HG03108 (cell line): ENCODE measurements at regions not wholly inside any gene's neighbourhood (a gene's known extent, or its start where the extent isn't known, plus 50 kb on each side); places are given as distances from the start of the nearest gene placed in this dataset.
A peak's percentile ranks its signal among the peaks of the same experiment; 100 is the strongest.
"Not testable (repeated sequence)": the region's sequence is repeated elsewhere in the genome, so short reads cannot be mapped to it uniquely, and the experiment has no call there.

Source experiments
- ATAC-seq: cut with Tn5 transposase; IDR thresholded peaks from one replicate; pipeline ENCODE4 v1.9.1; 2021; ENCODE audit warnings: moderate library complexity; ENCODE audit not compliant: unreplicated experiment

DNA sequence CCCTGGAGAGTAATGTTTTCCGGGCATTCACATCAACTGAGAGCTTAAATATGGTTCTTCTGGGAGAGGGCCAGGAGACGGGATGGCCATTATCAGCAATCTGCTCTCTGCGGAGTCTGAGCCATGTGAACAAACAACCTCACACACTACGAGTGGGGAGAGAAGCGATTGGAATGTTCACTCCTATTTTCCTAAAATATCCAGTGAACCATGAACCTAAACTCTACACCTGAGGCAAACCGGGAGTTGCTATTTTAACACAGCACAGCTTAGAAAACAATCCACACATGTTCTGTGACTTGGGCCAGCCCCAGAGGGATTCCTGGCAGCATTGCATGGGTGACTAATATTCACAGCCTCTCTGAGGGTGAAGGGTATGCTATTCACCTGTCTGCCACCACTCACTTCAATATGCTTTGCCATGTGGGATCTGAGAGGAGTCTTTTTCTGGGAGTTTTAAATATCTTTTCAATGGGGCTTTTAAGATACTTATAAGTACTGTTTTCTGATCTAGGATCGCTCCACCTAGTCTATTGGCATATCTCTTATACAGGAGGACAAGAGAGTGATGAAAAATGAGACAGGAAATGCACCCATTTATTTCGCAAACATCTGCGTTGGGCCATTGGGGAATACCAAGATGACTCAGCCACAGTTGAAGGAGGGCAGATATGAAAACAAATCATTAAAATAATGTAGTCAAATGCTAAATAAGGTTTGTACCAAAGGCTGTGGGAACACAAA is 72.6 kb upstream of the SERP2 start:
- ATAC-seq: peak; percentile 51

DNA sequence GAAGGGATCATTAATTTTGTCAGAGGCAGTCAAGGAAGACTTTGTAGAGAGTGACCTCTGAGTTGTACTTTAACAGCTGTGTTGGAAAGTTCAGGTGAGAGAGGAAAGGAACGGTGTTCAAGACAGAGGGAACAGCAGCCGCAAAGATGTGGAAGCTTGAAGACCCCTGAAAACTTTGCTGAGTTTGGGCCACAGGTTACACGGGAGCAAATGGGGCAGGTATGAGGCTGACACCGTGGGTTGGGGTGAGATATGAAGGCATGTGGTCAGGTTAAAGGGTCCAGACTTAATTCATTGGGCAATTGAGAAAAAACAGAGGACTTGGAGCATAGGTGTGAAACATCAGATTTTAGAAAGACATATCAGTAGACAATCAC is 72.0 kb upstream of the SERP2 start:
- no peak for ATAC-seq

DNA sequence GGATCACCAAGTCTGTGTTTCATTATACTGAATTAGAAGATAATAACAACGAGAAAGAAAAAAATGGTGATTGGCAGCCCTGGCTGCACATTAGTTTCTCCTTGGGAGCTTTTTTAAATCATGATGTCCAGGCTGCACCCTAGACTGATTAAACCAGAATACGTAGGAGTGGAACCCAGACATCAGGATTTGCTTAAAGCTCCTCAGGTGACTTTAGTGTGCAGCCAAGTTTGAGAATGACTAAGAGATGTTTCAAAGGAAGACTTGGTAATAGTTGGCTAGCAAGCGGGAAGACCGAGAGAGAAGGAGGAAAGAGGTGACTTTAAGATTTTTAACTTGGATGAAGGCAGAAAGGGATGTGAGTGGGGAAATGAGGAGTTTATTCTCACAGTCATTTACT is 71.4 kb upstream of the SERP2 start:
- ATAC-seq: no peak

DNA sequence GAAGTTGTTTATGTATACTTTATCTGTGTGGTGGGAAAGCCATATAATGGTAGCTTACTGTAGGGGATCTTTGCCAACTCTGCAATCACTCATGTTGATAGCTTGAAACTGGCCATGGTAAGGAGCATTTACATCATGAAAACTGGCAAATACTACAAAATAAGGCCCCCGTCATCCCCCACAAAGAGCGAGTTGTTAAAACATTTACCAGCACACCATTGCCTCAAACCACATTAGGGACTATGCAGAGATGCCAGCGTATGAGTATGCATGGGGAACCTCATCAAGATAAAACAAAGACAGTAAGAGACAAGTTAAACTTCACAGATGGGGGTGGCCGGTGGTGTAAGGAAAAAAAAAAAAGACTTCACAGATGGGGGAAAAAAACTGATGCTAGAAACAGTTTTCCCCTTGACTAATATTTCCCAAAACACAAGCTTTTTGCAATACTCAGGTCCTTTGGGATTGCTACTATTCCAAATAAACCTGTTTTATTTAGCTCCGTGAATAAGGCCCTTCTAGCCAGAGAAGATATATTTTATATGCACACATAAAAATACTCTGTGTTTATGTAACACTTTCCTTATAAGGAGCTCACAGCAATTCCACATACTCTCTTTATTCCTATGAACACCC is 70.6 kb upstream of the SERP2 start:
- no peak for ATAC-seq

DNA sequence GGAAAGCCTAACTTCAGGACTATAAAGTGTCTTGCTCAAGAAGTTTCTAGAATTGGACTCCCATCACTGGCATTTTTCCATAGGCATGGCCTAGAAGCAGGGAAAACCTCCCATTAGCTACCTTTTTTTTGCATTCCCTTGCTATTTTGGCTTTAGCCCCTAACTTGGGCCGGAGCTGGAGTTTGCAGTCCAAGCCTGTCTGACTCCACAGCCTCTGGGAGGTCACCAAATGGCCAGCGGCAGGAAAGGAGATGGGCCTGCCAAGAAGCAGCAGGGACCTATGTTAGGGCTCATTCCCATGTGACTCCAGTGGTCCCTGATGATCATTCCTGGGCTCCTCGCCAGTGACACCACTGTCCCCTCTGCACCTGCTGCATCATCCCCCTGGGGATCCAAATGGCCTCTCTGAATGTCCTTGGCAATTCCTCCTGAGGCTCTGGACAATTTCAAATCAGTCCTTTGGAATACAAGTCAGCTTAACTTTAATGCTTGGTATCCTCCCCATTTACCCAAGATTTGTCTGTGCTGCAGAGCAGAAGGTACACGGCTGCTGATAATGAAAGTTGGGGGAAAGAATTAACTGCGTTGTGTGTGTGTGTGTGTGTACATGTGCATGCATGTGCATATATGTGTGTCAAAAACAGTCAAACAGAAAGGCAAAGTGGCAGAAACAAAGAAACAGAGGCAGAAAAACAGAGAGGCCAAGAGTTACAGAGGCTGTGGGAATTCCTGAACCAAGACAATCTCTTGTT is 69.8 kb upstream of the SERP2 start:
- no peak for ATAC-seq

DNA sequence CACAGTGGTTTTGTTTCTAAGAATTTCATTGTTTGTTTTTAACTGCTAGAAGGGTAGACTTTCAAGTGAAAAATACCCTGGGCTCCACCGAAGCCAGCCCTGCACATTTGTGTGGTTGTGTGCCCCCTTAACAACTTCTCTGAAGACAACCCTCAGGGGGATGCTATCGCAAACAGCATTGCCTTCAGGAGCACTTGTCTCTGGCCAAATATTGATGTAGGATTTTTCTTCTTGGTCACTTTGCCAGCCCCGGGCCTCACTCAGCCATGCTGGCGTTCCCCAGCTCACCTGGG is 69.2 kb upstream of the SERP2 start:
- no peak for ATAC-seq

DNA sequence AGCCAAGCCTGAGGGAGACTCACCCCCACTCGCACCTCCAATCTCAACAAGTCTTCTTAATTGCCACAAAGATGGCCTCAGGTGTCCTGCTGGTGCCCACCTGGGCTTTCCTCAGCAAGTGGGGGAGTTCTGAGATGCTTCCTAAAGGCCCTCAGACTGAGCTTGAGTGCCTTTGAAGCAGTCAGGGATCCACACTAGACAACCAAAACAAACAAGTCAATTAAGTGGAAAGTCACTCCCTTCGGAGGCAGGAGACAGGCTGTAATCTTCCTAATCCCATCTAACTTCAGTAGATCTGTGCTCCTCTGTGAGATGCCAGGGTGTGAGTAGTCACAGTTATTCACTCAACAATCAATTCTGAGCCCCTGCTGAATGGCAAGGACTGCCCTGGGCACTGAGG is 68.3 kb upstream of the SERP2 start:
- ATAC-seq: no peak

DNA sequence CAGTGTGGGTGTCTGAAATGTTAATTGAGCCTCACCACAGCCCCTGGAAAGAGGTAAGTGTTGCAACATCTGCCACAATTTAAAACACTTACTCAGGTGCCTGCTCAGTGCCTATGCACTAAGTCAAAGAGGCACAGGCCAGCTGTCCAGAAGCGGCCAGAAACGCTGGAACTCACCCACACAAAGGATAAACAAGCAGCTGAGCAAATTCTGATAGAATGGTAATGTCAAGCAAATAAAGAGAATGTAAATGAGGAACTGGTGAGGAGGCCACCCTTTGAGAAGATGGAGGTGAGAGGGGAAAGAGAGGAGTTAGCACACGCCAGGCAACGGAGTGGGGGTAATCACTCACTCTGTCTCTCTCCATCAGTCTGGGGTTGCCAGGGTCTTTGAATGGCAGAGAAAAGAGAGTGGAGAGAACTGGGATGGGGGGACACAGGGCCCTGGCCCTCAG is 67.7 kb upstream of the SERP2 start:
- no peak for ATAC-seq

DNA sequence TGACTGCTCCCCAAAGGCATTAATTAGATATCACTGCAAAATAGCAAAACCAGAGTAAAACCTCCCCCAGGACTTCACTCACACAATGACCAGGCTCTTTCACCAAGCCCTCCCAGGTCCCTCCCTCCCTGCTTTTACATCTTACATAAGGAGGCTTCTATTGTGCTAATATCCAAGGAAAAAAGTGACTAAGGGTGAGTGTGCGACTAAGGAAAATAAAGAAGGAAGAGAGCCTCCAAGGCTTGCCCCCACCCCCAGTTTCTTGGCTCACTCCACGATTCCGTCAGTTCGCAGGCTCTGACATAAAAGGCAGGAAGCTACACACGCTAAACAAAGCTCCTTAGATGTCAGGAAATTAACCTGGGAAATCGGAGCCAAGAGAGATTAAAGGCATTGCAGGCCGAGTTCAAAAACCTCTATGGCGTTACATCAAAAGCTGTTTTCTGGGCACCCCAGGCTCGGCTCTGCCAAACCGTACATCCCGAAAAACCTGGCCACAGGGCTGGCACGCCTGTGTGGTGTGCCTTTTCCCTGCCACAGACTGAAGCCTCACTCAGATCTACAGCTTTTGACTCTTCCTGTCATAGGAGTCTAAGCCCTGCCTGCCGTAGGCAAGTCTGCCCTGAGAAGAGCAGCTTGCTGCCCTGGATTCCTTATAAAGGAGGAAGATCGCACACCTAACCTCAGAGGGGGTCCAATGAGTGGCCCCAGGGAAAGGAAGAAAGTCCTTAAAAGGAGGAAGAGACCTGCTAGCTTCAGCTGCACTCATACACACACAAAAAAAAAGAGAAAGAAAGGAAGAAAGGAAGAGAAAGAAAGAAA is 67.0 kb upstream of the SERP2 start:
- ATAC-seq: no peak

DNA sequence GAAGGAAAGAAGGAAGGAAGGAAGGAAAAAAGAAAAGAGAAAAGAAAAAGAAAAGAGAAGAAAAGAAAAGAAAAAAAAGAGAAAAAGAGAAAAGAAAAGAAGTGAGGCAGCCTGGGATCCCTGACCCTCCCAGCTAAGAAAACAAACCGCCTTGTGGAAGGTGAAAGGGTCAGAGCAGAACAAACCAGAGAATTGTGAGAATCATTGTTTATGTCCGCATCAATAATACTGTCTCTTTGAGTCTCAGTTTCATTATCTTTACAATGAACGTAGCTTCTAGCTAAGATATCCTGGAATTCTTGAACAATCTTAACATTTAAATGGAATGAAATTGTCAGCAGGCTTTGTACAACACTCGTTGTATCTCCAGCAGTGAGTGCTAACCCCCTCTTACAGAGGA is 66.4 kb upstream of the SERP2 start:
- no peak for ATAC-seq

DNA sequence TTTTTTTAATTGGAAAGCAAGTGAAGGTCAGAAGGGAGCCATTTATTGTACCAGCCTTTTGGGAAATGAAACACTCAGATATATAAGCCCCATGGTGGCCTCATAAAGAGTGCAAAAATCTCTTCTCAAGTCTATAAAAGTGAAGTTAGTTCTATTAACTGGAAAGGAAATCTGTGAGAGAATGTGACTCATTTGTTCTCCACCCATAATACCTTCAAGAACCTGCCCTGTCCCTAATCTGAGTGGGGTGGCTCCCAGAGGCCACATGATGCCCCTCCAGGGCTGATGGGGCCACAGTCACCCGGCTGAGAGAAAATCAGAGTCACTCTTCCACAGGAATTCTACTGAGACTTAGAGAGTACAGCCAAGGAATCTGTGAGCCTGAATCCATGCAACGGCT is 65.8 kb upstream of the SERP2 start:
- no peak for ATAC-seq

DNA sequence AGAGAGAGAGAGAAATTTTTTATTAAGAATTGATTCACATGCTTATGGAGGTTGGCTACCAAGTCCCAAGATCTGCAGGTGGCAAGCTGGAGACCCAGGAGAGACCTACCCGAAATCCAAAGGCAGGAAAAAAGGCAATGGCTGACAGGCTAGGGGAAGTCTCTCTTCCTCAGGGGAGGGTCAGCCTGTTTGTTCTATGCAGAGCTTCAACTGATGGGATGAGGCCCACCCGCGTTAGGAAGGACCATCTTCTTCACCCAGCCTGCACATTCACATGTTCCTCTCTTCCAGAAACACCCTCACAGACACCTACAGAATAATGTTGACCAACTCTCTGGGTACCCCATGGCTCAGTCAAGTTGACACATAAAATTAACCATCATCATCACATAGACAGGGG is 65.3 kb upstream of the SERP2 start:
- no peak for ATAC-seq

DNA sequence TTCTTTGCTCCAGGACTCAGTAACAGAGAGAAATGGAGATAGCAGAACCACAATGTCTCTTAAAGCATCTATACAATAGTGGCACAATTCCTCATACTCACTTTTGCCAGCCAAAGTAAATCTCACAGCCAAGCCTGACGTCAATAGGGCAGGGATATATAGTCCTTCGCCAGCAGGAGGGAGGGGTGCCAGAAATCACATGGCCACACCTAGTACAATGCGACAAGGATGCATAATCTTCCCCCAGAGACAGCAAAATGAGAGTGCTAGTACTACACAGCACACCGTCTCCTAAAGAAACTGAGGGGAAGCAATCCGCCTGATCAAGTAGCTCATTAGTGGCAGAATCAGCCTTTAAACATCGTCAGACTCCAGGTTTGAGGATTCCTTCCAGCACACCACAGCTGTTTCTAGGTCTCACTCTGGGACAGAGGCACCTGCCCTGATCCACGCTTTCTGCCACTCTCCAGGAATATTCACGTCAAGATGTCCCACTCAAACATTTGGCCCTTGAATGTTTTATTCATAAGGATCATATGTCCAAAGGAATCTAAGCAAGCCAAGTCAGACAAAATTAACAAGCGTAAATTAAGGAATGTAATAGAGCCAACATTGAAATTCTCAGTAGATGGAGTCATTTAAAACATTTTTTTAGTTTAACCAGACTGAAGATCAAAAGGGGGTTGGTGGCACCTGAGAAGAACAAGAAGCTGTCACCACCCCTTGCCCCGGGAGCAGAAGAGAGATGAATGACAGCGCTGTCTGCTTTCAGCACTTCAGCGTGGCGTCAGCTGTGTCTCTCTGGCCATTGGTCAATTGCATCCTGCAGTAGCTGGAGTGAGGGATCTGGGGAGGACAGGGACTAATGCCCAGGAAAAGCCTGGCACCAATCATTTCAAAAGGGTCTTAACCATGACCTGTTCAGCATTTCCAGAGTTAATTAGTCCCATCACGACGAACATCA is 63.5 kb upstream of the SERP2 start:
- ATAC-seq: no peak

DNA sequence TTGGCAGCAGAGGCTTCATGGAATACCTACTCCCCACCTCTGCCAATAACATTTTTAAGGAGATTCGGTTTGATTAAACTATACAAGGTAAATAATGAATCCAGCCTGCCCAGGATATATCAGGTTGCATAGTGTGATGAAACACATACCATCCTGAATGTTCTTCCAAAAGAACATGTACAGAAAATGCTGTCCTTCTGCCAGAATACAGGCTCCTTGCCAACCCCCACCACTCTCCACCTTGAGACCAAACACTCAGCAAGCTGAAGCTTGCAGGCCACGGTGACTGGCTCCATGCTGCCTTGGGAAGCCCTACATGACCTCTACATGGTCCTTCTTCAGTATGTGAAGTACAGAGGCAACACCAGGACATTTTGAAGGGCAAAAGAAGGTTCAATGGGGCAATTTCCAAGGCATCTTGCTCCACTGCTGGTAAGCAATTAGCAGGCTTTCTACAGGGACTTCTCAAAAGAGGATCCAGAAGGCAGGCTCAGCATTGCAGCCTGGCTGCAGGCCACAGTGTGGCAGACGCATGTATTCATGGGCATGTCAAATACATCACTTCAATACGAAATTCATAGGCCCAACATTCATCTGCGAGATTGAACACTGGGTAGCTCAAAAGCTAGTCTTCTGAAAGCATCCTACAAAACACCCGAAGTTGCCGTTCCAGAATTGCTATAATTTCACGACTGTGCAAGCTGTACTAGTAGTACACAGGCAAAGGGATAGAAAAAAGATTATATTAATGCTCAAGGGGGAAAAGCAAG is 62.4 kb upstream of the SERP2 start:
- no peak for ATAC-seq

DNA sequence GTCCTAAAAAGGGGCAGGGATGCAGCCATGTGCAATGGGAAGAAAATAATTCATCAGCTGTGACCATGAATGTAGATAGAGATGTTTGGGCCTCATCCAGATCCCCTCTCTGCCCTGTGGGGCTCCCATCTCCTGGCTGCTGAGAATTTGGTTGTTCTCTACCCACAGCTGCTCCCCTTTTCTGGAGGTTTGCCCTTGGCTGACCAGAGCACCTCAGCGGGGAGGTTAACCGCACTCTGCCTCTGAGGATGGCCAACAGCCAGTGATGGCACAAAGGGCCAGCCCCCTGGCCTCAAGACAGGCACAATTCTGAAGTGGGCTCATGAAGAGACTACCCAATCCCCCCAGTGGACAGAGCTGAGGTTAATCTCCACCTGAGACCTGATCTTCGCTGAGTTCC is 61.5 kb upstream of the SERP2 start:
- ATAC-seq: no peak

DNA sequence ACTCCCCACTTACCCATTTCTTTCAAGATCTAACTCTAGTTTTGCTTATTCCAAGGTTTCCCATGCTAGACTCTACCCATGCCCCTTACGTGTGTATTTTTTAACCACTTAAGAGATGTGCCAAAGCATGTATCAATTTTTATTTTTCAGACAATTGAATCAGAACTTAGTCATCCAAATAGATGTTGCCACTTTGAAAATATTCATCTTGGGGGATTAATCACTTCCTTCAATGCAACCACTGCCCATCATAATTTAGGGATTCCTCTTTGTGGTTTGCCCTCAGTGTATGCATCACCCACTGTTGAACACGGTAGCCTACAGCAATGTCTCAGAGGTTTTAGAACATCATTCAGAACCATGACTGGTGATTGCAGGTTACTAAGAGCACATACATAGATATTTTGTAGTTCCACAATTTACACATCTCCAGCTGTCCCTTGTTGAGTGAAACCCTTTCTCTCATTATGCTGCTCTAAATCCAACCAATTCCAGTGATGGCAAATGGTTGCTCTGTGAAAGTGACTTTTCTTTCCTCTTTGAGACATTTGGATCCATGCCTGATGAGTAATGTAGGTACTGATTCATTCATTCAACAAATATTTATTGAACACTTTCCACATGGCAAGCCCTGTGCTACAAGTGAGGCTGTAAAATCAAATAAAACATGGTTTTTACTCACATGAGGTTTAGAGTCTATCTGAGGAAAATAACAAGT is 60.6 kb upstream of the SERP2 start:
- no peak for ATAC-seq

DNA sequence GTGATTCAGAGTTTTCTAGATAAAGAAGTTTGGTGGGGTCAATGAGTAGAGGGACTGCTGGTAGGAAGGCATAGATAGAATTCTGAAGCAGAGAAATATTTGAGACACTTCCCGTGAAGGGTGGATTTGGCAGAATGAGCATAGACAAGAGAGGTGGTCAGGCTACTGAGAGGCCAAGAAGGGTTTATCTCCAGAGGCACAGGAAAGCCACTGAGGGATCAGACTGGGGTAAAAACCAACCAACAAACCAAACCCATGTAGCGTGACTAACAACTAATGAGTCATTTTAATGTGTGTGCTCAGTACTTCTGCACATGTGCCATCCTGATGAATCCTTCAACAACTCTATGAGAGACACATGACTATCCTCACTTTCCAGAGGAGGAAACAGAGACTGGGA is 60.0 kb upstream of the SERP2 start:
- ATAC-seq: no peak

DNA sequence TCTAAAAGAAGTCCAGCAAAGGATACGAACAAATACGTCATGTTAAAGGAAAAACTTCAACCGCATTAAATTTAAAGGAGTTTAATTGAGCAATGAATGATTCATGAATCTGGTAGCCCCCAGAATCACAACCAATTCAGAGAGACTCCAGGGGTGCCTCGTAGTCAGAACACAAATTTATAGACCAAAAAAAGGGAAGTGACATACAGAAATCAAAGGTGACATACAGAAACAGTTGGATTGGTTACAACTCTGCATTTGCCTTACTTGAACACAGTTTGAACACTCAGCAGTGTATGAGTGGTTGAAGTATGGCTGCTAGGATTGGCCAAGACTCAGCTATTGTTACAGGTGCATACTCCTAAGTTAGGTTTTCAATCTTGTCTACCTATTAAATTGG is 59.5 kb upstream of the SERP2 start:
- ATAC-seq: not testable (repeated sequence)

DNA sequence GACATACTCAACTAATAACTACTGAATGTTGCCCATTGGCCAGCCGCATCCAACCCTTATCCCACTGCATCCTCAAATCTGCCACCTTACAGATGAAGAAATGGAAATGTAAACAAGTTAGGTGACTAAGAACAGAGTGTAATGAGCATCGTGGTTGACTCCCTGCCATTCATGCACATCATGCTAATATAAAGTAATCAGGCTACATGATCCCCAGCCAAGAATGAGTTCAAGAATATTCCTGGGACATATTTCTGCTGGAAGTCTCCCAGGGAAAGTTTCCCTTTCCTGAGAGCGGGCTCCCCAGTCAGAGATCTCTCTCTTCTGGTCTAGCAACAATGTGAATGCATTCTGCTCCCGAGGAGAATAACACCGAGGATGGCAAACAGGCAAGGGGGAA is 55.9 kb upstream of the SERP2 start:
- no peak for ATAC-seq
